ENCODE measurements at regions not wholly inside any gene's neighbourhood (a gene's known extent, or its start where the extent isn't known, plus 50 kb on each side); places are given as distances from the start of the nearest gene placed in this dataset.
"Not testable (repeated sequence)": the region's sequence is repeated elsewhere in the genome, so short reads cannot be mapped to it uniquely, and the experiment has no call there.

DNA sequence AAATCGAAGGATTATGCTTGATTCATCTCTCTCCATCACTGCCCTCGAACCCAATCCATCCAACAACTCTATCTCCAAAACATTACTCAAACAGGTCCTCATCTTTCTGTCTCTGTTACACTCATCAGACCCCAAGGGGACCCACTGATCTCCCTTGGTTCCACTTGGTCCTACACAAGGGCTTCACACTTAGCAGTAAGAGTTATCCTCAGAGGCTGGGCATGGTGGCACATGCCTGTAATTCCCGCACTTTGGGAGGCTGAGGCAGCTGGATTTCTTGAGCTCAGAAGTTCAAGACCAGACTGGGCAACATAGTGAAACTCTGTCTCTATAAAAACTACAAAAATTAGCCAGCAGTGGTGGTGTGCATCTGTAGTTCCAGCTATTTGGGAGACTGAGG lies 302.9 kb upstream of the PLGLB2 start:
- not testable (repeated sequence) for TF ChIP-seq EZH2 (IDR thresholded peaks at IDR 0.05; ENCODE audit: insufficient read depth, poor library complexity, severe bottlenecking); EZH2phosphoT487 (IDR thresholded peaks at IDR 0.05; ENCODE audit: insufficient read depth, low read depth)
